ENCODE measurements at regions not wholly inside any gene's neighbourhood (a gene's known extent, or its start where the extent isn't known, plus 50 kb on each side); places are given as distances from the start of the nearest gene placed in this dataset.

- DNase-seq (ENCODE audit: extremely low read depth in 1 of 4, low spot score in 3 of 4) (no peak), ATAC-seq (no peak), FAIRE-seq (no peak)
- intact Hi-C loops (cut with micrococcal nuclease) (no loop called here), in situ Hi-C loops (cut with MboI) (no loop called here)
- Histone ChIP-seq H3K4me1 (replicated peaks in 1 of 2; ENCODE audit: control insufficient read depth in 2 of 2, insufficient read depth in 2 of 2, low read length in 2 of 2) (no peaks in the 10 kb centered on the region), H3K9me3 (replicated peaks; ENCODE audit: control insufficient read depth, insufficient read depth, low read depth, low read length) (no peaks in the 10 kb centered on the region), H3K27me3 (ENCODE audit: control insufficient read depth in 2 of 2, insufficient read depth in 2 of 2, low read length in 2 of 2) (no peaks in the 10 kb centered on the region), H4K20me1 (replicated peaks; ENCODE audit: control insufficient read depth, insufficient read depth, low read length) (no peaks in the 10 kb centered on the region), H3K4me3 (no peak overlapping the region), H3K4me2 (ENCODE audit: insufficient read depth, low read length) (no peak overlapping the region), H3K9ac (ENCODE audit: insufficient read depth in 1 of 2, low read depth in 2 of 2, low read length in 2 of 2) (no peak overlapping the region), H3K27ac (ENCODE audit: extremely low read depth, low read depth, low read length) (no peak overlapping the region), H3K9me1 (ENCODE audit: control insufficient read depth, insufficient read depth, low read length) (no peaks in the 10 kb centered on the region), H3K36me3 (ENCODE audit: control insufficient read depth, insufficient read depth, low read length) (no peaks in the 10 kb centered on the region), H2AFZ (ENCODE audit: low read depth, low read length) (no peak overlapping the region), H3K79me2 (ENCODE audit: control insufficient read depth, insufficient read depth, low read length) (no peaks in the 10 kb centered on the region)
- CTCF ChIA-PET (ENCODE audit: low intra/inter-chr PET ratio): no interaction called here
- no peak for TF ChIP-seq GTF3C2 (IDR thresholded peaks at IDR 0.05; ENCODE audit: borderline replicate concordance, extremely low read depth, insufficient read length)
- no peak for TF ChIP-seq BRD4 (IDR thresholded peaks at IDR 0.05)
- no peak for TF ChIP-seq MEF2D (tag; conservative IDR thresholded peaks at IDR 0.05; ENCODE audit: low read depth)
- POLR2A ChIA-PET: interaction anchor here (0.8 kb wide), 1 partner anchor 15 kb away, joined by 3 read pairs; no protein-coding TSS in a partner anchor
- WGBS (ENCODE audit: insufficient coverage, low coverage, missing lambda C conversion rate): 0% methylated on average over 1 of the region's 1 CpG
- no TSS peak for BruUV-seq (replicated peaks)
These were observed 274.0 kb downstream of the PIK3R1 start for GRCh38 chr5:68489556-68489955.

GRCh38 chr5:68490406-68490805, 274.9 kb downstream of the PIK3R1 start:
- Histone ChIP-seq H2AFZ (ENCODE audit: low read depth, low read length) (no peak overlapping the region), H3K4me2 (ENCODE audit: insufficient read depth, low read length) (no peak overlapping the region), H3K9me1 (ENCODE audit: control insufficient read depth, insufficient read depth, low read length) (no peaks in the 10 kb centered on the region), H3K27me3 (ENCODE audit: control insufficient read depth in 2 of 2, insufficient read depth in 2 of 2, low read length in 2 of 2) (no peaks in the 10 kb centered on the region), H4K20me1 (replicated peaks; ENCODE audit: control insufficient read depth, insufficient read depth, low read length) (no peaks in the 10 kb centered on the region), H3K4me1 (replicated peaks in 1 of 2; ENCODE audit: control insufficient read depth in 2 of 2, insufficient read depth in 2 of 2, low read length in 2 of 2) (no peaks in the 10 kb centered on the region), H3K79me2 (ENCODE audit: control insufficient read depth, insufficient read depth, low read length) (no peaks in the 10 kb centered on the region), H3K4me3 (no peak overlapping the region), H3K36me3 (ENCODE audit: control insufficient read depth, insufficient read depth, low read length) (no peaks in the 10 kb centered on the region), H3K9ac (ENCODE audit: insufficient read depth in 1 of 2, low read depth in 2 of 2, low read length in 2 of 2) (no peak overlapping the region), H3K27ac (ENCODE audit: extremely low read depth, low read depth, low read length) (no peak overlapping the region), H3K9me3 (replicated peaks; ENCODE audit: control insufficient read depth, insufficient read depth, low read depth, low read length) (no peaks in the 10 kb centered on the region; the same call in 1 of the 2 replicates)
- CTCF ChIA-PET (ENCODE audit: low intra/inter-chr PET ratio): no interaction called here
- FAIRE-seq (no peak), DNase-seq (ENCODE audit: extremely low read depth in 1 of 4, low spot score in 3 of 4) (no peak), ATAC-seq (no peak)
- POLR2A ChIA-PET: no interaction called here
- intact Hi-C loops (cut with micrococcal nuclease): no loop called here
- no TSS peak for BruUV-seq (replicated peaks)
- in situ Hi-C loops (cut with MboI): no loop called here
- WGBS (ENCODE audit: insufficient coverage, low coverage, missing lambda C conversion rate): 0% methylated on average over 2 of the region's 2 CpGs
- TF ChIP-seq PPARD (CRISPR knock-in tag; IDR thresholded peaks at IDR 0.05): no peak
- TF ChIP-seq FOXJ2 (tag; IDR thresholded peaks at IDR 0.05): no peak
- no peak for TF ChIP-seq JUND (IDR thresholded peaks at IDR 0.05; ENCODE audit: borderline replicate concordance, low read depth, low read length)
- TF ChIP-seq JUND (tag; IDR thresholded peaks at IDR 0.05; ENCODE audit: borderline replicate concordance, low read depth, low read length): no peak
- TF ChIP-seq ZC3H4 (CRISPR knock-in tag; IDR thresholded peaks at IDR 0.05; ENCODE audit: borderline replicate concordance): no peak

All from K562 (cell line).